Ovary (tissue), 7 donors: ENCODE measurements at regions not wholly inside any gene's neighbourhood (a gene's known extent, or its start where the extent isn't known, plus 50 kb on each side); places are given as distances from the start of the nearest gene placed in this dataset.

Experiments used
- DNase-seq, 5 donors: peaks; one replicate each; pipeline ENCODE4 v3.0.0-alpha.2; 2019 to 2020
- H3K27ac ChIP-seq, 2 donors: fragments of 200-600 bp; one replicate each; pipeline versions ENCODE4 v1.5.1 to v1.8.0; 2019 to 2022
- H3K27me3 ChIP-seq: fragments of 200-600 bp; one replicate; pipeline ENCODE4 v1.8.0; 2022
- H3K36me3 ChIP-seq: fragments of 200-600 bp; sonication (generic); one replicate; pipeline ENCODE4 v1.5.1; 2019
- H3K4me1 ChIP-seq: one replicate; pipeline ENCODE4 v1.8.1; 2013; ENCODE audit warnings: mild to moderate bottlenecking, moderate library complexity; ENCODE audit not compliant: insufficient read depth
- H3K4me3 ChIP-seq: fragments of 200-600 bp; sonication (generic); one replicate; pipeline ENCODE4 v1.5.1; 2017
- H3K9me3 ChIP-seq, 2 donors: fragments of 200-600 bp in 1 of 2; sonication (generic) in 1 of 2; one replicate each; pipeline versions ENCODE4 v1.5.1 to v1.8.1; 2013 to 2019; ENCODE audit warnings: mild to moderate bottlenecking in 1 of 2, moderate library complexity in 1 of 2
- EP300 ChIP-seq: sonication (generic); formaldehyde crosslinking; IDR thresholded peaks from one replicate; pipeline ENCODE4 v1.6.1; 2017; ENCODE audit warnings: antibody characterized with exemption
- POLR2A ChIP-seq: fragments of 450-650 bp; IDR thresholded peaks from one replicate; pipeline ENCODE4 v1.6.1; 2017; ENCODE audit warnings: antibody characterized with exemption, mild to moderate bottlenecking, moderate library complexity
- WGBS, 3 donors: extraction: QIAGEN DNeasy Blood & Tissue Kit in 1 of 3; methylation state at CpG; one replicate each; pipeline versions ENCODE4 v1.1.5 to v1.1.7; 2013 to 2017; 5-methylcytosine and 5-hydroxymethylcytosine counted together
- intact Hi-C, 4 donors: fragments of 100-400 bp; cut with DNase I; formaldehyde crosslinking; loops; one replicate each; pipeline versions ENCODE4 v1.11.0 to v1.15.1; 2022 to 2023
- TF ChIP-seq, protein P1 (sequence below), 3 donors: fragments of 450-650 bp in 2 of 3; fragments of 200-600 bp in 1 of 3; IDR thresholded peaks; one replicate each; pipeline versions ENCODE4 v1.5.1 to v1.8.0; 2016 to 2022; ENCODE audit warnings: antibody characterized with exemption in 3 of 3, mild to moderate bottlenecking in 1 of 3
- donor health status: DM: no; HTN: no; CAD: no; lungs with moderate emphysema.
- donor health status: DM: no; HTN: no; CAD: no.
- donor health status: Bipolar disorder and iron deficiency.
- donor health status: DM: no; HTN: no; CAD: no.
- donor health status: DM: yes; HTN: yes; CAD: no.

DNA sequence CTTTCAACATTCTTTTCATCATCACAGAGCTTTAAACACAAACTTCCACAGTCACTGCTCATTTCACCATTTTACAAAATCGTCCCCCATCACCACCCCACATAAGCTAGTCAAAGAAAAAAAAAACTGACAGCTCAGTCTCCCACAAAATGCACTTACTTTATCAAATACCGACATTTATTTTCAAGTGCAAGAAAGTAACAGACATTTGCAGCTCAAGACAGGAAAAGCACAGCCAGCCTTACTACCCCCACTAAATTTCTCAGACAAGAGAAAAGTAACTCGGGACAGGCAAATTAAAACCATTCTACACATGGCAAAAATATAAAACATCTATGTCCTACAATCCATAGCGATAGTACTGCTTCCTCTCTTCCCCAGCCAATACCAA is 402.4 kb downstream of the SHQ1 start:
- intact Hi-C loops: loop anchor here in 3 of 4 donors (10.0 kb wide), 2 partner anchors 171 to 271 kb away; no protein-coding TSS in a partner anchor
- 2 to 8% (median 5%) methylated on average over 4 of the region's 4 CpGs for WGBS, 3 donors
- no peaks in the 10 kb centered on the region for H3K27me3 ChIP-seq
- H3K36me3 ChIP-seq: no peaks in the 10 kb centered on the region
- no peak overlapping the region for H3K27ac ChIP-seq
- H3K9me3 ChIP-seq: no peaks in the 10 kb centered on the region
- peaks cover 11% of the 10 kb centered on the region for H3K4me1 ChIP-seq
- no peak for DNase-seq
- TF ChIP-seq EP300: no peak
- TF ChIP-seq POLR2A: no peak
- TF ChIP-seq, protein P1, sequence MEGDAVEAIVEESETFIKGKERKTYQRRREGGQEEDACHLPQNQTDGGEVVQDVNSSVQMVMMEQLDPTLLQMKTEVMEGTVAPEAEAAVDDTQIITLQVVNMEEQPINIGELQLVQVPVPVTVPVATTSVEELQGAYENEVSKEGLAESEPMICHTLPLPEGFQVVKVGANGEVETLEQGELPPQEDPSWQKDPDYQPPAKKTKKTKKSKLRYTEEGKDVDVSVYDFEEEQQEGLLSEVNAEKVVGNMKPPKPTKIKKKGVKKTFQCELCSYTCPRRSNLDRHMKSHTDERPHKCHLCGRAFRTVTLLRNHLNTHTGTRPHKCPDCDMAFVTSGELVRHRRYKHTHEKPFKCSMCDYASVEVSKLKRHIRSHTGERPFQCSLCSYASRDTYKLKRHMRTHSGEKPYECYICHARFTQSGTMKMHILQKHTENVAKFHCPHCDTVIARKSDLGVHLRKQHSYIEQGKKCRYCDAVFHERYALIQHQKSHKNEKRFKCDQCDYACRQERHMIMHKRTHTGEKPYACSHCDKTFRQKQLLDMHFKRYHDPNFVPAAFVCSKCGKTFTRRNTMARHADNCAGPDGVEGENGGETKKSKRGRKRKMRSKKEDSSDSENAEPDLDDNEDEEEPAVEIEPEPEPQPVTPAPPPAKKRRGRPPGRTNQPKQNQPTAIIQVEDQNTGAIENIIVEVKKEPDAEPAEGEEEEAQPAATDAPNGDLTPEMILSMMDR (IDR thresholded peaks at IDR 0.05): no peak
- H3K4me3 ChIP-seq: peak overlapping the region; percentile 79

- no peak overlapping the region for H3K4me3 ChIP-seq
- H3K9me3 ChIP-seq: no peaks in the 10 kb centered on the region
- peaks cover 11% of the 10 kb centered on the region for H3K4me1 ChIP-seq
- WGBS, 3 donors: 56 to 75% (median 63%) methylated on average over 7 of the region's 7 CpGs
- no peaks in the 10 kb centered on the region for H3K27me3 ChIP-seq
- no peak for DNase-seq
- intact Hi-C loops: loop anchor here in 3 of 4 donors (10.0 kb wide), 2 partner anchors 170 to 270 kb away; no protein-coding TSS in a partner anchor
- no peaks in the 10 kb centered on the region for H3K36me3 ChIP-seq
- H3K27ac ChIP-seq: no peak overlapping the region
- no peak for TF ChIP-seq EP300
- TF ChIP-seq, protein P1 (IDR thresholded peaks at IDR 0.05): no peak
- no peak for TF ChIP-seq POLR2A
Measured at GRCh38 chr3:72444656-72445223, 403.5 kb downstream of the SHQ1 start.

DNA sequence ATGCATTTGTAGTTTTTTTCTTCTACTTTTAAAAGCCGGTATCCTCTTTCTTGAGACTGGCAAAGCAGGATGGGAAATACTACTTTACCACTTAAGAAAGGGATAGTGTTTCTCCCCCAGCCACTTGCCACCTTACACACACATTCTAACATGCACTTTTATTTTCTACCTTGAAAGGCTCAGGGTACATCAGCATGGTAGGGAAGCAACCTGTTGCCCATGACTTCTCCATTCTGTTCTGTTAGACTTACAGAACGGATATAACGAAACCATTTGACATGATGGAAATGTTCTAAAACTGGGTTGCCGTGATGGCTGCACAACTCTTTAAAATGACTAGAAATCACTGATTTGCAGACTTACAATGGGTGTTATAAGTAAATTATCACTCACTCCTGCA is 405.5 kb downstream of the SHQ1 start:
- no peaks in the 10 kb centered on the region for H3K9me3 ChIP-seq
- 94 to 95% (median 94%) methylated on average over 4 of the region's 4 CpGs for WGBS, 3 donors
- DNase-seq: no peak
- H3K4me1 ChIP-seq: peaks cover 20% of the 10 kb centered on the region
- TF ChIP-seq, protein P1 (IDR thresholded peaks at IDR 0.05): no peak
- no peak for TF ChIP-seq POLR2A
- TF ChIP-seq EP300: no peak
- H3K27me3 ChIP-seq: no peaks in the 10 kb centered on the region
- H3K36me3 ChIP-seq: no peaks in the 10 kb centered on the region
- no peak overlapping the region for H3K27ac ChIP-seq
- intact Hi-C loops: loop anchor here in 3 of 4 donors (10.0 kb wide), 2 partner anchors 168 to 268 kb away; no protein-coding TSS in a partner anchor
- no peak overlapping the region for H3K4me3 ChIP-seq

DNA sequence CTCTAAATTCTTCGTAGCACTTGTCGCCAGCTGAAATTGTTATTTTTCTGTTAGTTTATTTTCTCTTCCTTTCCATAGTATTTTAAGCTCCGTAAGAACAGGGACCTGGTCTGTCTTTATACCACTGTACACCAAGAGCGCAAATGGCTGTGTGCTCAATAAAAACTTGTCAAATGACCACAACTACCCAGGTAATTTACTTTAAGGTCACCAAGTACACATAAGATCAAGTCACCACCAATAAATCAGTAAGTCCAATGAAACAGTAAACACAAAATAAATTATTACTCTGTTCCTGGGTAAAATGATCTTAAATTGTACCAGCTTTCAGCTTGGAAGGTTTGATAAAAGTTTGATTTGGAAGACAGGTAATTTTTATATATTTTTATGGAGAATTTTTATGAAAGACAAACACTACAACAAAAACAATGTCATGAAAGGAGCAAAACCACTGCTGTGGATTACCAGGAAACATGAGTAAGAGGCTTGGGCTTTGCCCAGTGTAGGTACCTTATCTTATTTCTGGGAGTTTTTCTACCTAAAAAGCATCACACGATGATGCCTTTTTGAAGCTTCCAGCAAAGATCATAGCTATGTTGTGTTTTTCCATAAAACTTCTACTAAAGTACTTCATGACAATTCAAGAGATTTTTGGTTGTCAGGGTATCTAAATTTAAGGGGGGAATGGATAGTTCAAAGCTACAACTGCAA is 406.8 kb downstream of the SHQ1 start:
- TF ChIP-seq POLR2A (no peak), EP300 (no peak)
- TF ChIP-seq, protein P1 (IDR thresholded peaks at IDR 0.05): no peak
- intact Hi-C loops: loop anchor here in 3 of 4 donors (10.0 kb wide), 2 partner anchors 167 to 267 kb away; no protein-coding TSS in a partner anchor
- WGBS, 3 donors: 79 to 83% (median 82%) methylated on average over 5 of the region's 5 CpGs
- no peaks in the 10 kb centered on the region for H3K36me3 ChIP-seq
- no peak for DNase-seq
- no peaks in the 10 kb centered on the region for H3K9me3 ChIP-seq
- no peak overlapping the region for H3K4me3 ChIP-seq
- no peak overlapping the region for H3K27ac ChIP-seq
- peaks cover 18% of the 10 kb centered on the region for H3K4me1 ChIP-seq
- H3K27me3 ChIP-seq: no peaks in the 10 kb centered on the region
